Smooth muscle cell (in vitro differentiated cells): ENCODE measurements at regions not wholly inside any gene's neighbourhood (a gene's known extent, or its start where the extent isn't known, plus 50 kb on each side); places are given as distances from the start of the nearest gene placed in this dataset.

Experiments used
- DNase-seq: peaks from one replicate; lab custom pipeline; 2025; ENCODE audit not compliant: unreplicated experiment; lab: John Stamatoyannopoulos, UW
- H2AFZ ChIP-seq: fragments of 200-600 bp; sonication (generic); 2 replicates; pipeline ENCODE4 v1.6.0; 2016; ENCODE audit warnings: antibody characterized with exemption, low read depth, mild to moderate bottlenecking
- H3F3A ChIP-seq: fragments of 200-600 bp; sonication (generic); 2 replicates; pipeline ENCODE4 v1.6.0; 2017; ENCODE audit warnings: antibody characterized with exemption, low read depth
- H3K27ac ChIP-seq: fragments of 200-600 bp; sonication (generic); 2 replicates; pipeline ENCODE4 v1.5.1; 2016; ENCODE audit warnings: low read depth, mild to moderate bottlenecking
- H3K27me3 ChIP-seq: fragments of 200-600 bp; sonication (generic); 2 replicates; pipeline ENCODE4 v1.6.1; 2016; ENCODE audit warnings: low read depth, mild to moderate bottlenecking
- H3K36me3 ChIP-seq: fragments of 200-600 bp; sonication (generic); 2 replicates; pipeline ENCODE4 v1.5.1; 2016; ENCODE audit warnings: low read depth
- H3K4me1 ChIP-seq: fragments of 200-600 bp; sonication (generic); 2 replicates; pipeline ENCODE4 v1.5.1; 2016; ENCODE audit warnings: low read depth
- H3K4me2 ChIP-seq: fragments of 200-600 bp; sonication (generic); 2 replicates; pipeline ENCODE4 v1.6.0; 2016; ENCODE audit warnings: mild to moderate bottlenecking
- H3K4me3 ChIP-seq: fragments of 200-600 bp; sonication (generic); 2 replicates; pipeline ENCODE4 v1.5.1; 2016; ENCODE audit warnings: mild to moderate bottlenecking
- H3K79me2 ChIP-seq: fragments of 200-600 bp; sonication (generic); 2 replicates; pipeline ENCODE4 v1.6.0; 2016; ENCODE audit warnings: low read depth, mild to moderate bottlenecking
- H3K9ac ChIP-seq: fragments of 200-600 bp; sonication (generic); 2 replicates; pipeline ENCODE4 v1.6.0; 2016; ENCODE audit warnings: low read depth
- H3K9me3 ChIP-seq: fragments of 200-600 bp; sonication (generic); replicated peaks from 2 replicates; pipeline ENCODE4 v1.5.1; 2016; ENCODE audit warnings: low read depth
- H4K20me1 ChIP-seq: fragments of 200-600 bp; sonication (generic); 2 replicates; pipeline ENCODE4 v1.6.0; 2016; ENCODE audit warnings: low read depth
- WGBS: methylation state at CpG from one replicate; pipeline ENCODE4 v1.1.7; 2016; ENCODE audit warnings: low lambda C conversion rate; 5-methylcytosine and 5-hydroxymethylcytosine counted together
- TF ChIP-seq, protein P1 (sequence below): fragments of 200-600 bp; sonication (generic); IDR thresholded peaks from 2 replicates; pipeline ENCODE4 v1.5.1; 2017; ENCODE audit warnings: borderline replicate concordance, mild to moderate bottlenecking, antibody characterized with exemption; ENCODE audit not compliant: insufficient read depth, poor library complexity, severe bottlenecking

DNA sequence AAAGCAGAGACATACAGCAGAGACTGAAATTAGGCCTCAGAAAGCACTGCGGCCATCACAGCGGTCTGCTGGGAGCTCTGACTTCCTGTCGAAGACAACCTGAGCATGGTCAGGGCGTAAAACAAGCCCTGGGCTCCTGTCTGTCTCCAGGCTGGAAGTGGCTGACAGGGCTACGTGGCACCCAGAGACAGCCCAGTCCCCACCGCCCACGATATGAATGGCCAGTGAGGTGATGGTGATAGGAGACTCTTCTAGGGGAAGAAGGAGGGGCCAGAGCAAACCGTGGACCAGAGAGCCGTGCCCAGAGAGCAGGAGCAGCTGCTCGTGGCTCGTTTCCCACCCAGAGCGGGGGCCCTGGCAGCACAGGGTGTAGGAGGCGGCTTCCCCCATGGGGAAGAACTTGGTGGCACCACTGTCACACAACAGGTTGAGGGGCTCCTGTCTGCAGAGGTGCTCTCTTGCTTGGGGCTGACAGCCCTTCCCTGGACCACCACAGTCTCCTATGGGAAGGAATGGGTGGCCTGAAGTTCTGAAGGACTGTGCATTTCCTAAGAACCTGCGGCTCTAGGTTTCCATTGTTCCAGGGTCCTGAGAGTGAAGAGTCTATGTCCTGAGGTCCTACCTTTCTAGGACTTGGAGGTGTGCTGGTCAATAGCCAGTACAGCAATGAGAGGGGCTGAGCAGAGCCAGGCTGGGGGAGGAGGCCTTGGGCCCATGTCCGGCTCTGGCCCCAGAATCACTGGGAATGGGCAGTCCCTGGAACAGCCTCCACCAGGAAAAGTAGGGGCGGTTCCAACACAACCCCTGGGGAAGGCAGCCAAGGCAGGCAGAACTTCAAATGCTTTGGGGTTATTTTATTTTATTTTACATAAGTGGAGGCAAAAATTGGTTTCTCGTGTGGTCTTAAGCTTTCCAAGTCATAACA lies 56.4 kb downstream of the BARX1 start:
- DNase-seq, result no peak
- H3K4me2 ChIP-seq, result no peak overlapping the region
- no peak overlapping the region for H3K9ac ChIP-seq
- no peak overlapping the region for H2AFZ ChIP-seq
- 89% methylated on average over 17 of the region's 17 CpGs for WGBS
- TF ChIP-seq, protein P1, sequence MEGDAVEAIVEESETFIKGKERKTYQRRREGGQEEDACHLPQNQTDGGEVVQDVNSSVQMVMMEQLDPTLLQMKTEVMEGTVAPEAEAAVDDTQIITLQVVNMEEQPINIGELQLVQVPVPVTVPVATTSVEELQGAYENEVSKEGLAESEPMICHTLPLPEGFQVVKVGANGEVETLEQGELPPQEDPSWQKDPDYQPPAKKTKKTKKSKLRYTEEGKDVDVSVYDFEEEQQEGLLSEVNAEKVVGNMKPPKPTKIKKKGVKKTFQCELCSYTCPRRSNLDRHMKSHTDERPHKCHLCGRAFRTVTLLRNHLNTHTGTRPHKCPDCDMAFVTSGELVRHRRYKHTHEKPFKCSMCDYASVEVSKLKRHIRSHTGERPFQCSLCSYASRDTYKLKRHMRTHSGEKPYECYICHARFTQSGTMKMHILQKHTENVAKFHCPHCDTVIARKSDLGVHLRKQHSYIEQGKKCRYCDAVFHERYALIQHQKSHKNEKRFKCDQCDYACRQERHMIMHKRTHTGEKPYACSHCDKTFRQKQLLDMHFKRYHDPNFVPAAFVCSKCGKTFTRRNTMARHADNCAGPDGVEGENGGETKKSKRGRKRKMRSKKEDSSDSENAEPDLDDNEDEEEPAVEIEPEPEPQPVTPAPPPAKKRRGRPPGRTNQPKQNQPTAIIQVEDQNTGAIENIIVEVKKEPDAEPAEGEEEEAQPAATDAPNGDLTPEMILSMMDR, result no peak
- H3K36me3 ChIP-seq, result no peaks in the 10 kb centered on the region
- no peak overlapping the region for H3K4me3 ChIP-seq
- no peaks in the 10 kb centered on the region for H3K9me3 ChIP-seq
- H3K27ac ChIP-seq, result no peak overlapping the region
- H3K27me3 ChIP-seq, result no peaks in the 10 kb centered on the region
- H3K4me1 ChIP-seq, result no peaks in the 10 kb centered on the region
- no peaks in the 10 kb centered on the region for H3K79me2 ChIP-seq
- no peaks in the 10 kb centered on the region for H3F3A ChIP-seq
- H4K20me1 ChIP-seq, result no peaks in the 10 kb centered on the region

DNA sequence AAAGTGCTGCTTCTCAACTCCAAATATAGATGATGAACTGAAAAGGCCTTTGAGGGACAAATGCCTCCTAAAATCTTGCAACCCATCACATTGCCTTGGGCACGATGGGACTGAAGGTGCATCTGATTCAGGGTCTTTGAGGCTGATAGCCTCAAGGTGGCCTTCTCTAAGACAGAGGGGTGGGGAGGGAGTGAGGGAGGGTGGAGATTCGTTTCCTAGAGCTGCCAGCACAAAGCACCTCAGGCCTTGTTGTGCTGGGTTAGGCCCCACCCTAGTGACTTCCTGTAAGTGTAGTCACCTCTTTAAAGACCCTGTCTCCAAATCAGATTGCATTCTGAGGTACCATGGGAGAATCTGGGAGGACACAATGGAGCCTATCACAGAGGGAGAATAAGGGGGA lies 57.1 kb downstream of the BARX1 start:
- 76% methylated on average over 2 of the region's 2 CpGs for WGBS
- no peak overlapping the region for H3K4me3 ChIP-seq
- no peaks in the 10 kb centered on the region for H4K20me1 ChIP-seq
- no peak overlapping the region for H3K9ac ChIP-seq
- H3K27me3 ChIP-seq, result no peaks in the 10 kb centered on the region
- H3K9me3 ChIP-seq, result no peaks in the 10 kb centered on the region
- DNase-seq, result no peak
- no peaks in the 10 kb centered on the region for H3F3A ChIP-seq
- TF ChIP-seq, protein P1, result no peak
- no peaks in the 10 kb centered on the region for H3K79me2 ChIP-seq
- no peaks in the 10 kb centered on the region for H3K36me3 ChIP-seq
- H3K27ac ChIP-seq, result no peak overlapping the region
- no peak overlapping the region for H3K4me2 ChIP-seq
- H2AFZ ChIP-seq, result no peak overlapping the region
- no peaks in the 10 kb centered on the region for H3K4me1 ChIP-seq

DNA sequence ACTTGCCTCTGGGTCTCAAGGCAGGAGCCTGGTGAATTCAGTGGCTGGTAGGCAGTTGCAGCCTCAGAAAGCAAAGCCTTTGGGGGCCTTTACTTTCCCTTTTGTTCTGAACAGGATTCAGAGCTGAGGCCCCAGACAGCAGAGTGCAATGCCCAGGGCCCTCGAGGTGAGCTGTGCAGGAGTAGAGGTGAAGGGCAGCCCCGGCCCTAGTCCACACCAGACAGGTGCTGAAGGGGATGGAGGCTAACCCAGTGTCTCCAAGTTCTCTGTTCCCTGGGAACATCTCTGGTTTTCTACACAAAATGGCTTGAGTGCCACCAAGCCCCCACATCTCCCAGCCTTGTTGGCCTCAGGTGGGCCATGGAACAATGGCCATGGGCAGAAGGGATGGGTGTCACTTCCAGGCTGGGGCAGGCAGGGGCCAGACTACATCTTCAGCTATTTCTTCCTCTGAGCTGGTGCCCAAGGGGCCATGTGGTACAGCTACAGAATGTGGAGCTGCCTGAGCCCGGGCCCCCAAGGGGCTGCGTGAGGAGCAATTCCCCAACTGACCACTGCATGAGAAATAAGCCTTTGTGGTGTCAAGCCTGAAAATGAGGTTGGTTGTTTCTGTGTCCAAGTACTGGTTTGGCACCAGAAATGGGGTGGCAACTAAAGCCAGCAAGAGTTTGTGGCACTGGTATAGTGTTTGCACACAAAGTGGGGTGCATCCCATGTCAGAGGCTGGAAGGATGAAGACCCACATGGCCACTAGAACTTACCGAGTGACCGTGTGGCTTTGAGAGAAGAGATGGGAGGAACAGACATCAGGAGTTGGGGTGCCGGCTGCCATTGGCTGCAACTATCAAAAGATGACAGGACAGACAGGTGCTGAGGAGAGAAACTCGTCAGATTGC lies 57.8 kb downstream of the BARX1 start:
- no peaks in the 10 kb centered on the region for H3F3A ChIP-seq
- TF ChIP-seq, protein P1, result no peak
- H4K20me1 ChIP-seq, result no peaks in the 10 kb centered on the region
- H3K9ac ChIP-seq, result no peak overlapping the region
- no peaks in the 10 kb centered on the region for H3K9me3 ChIP-seq
- H2AFZ ChIP-seq, result no peak overlapping the region
- no peaks in the 10 kb centered on the region for H3K27me3 ChIP-seq
- no peaks in the 10 kb centered on the region for H3K36me3 ChIP-seq
- WGBS, result 89% methylated on average over 8 of the region's 8 CpGs
- H3K27ac ChIP-seq, result no peak overlapping the region
- H3K4me1 ChIP-seq, result no peaks in the 10 kb centered on the region
- DNase-seq, result no peak
- no peak overlapping the region for H3K4me3 ChIP-seq
- H3K79me2 ChIP-seq, result no peaks in the 10 kb centered on the region
- no peak overlapping the region for H3K4me2 ChIP-seq
